Heart left ventricle (tissue), 16 donors: ENCODE measurements at regions not wholly inside any gene's neighbourhood (a gene's known extent, or its start where the extent isn't known, plus 50 kb on each side); places are given as distances from the start of the nearest gene placed in this dataset.

ENCODE experiments used
- ATAC-seq, 4 donors: fragments of 200-7000 bp; cut with Tn5 transposase; one replicate each; pipeline ENCODE4 v1.9.1; 2020 to 2022; ENCODE audit warnings: moderate library complexity in 4 of 4, mild to moderate bottlenecking in 3 of 4, moderate number of reproducible peaks in 1 of 4
- DNase-seq, 5 donors: peaks; one replicate each; pipeline ENCODE4 v3.0.0-alpha.2; 2020
- H3K27ac ChIP-seq, 12 donors: fragments of 200-600 bp; sonication (generic) in 4 of 12; one replicate each; pipeline versions ENCODE4 v1.5.0 to v1.8.0; 2016 to 2022; ENCODE audit warnings: mild to moderate bottlenecking in 2 of 12
- H3K27me3 ChIP-seq, 9 donors: fragments of 200-600 bp; sonication (generic) in 2 of 9; one replicate each; pipeline versions ENCODE4 v1.5.1 to v1.8.0; 2016 to 2022; ENCODE audit warnings: mild to moderate bottlenecking in 3 of 9
- H3K36me3 ChIP-seq, 9 donors: fragments of 200-600 bp; sonication (generic) in 2 of 9; one replicate each; pipeline versions ENCODE4 v1.5.0 to v1.8.0; 2018 to 2022; ENCODE audit warnings: mild to moderate bottlenecking in 2 of 9
- H3K4me1 ChIP-seq, 12 donors: fragments of 200-600 bp; sonication (generic) in 4 of 12; one replicate each; pipeline versions ENCODE4 v1.5.0 to v1.8.0; 2016 to 2022; ENCODE audit warnings: mild to moderate bottlenecking in 3 of 12
- H3K4me3 ChIP-seq, 12 donors: fragments of 200-600 bp; sonication (generic) in 4 of 12; one replicate each; pipeline versions ENCODE4 v1.5.0 to v1.8.0; 2017 to 2022; ENCODE audit warnings: mild to moderate bottlenecking in 9 of 12, moderate library complexity in 4 of 12
- H3K9me3 ChIP-seq, 12 donors: fragments of 200-600 bp; sonication (generic) in 4 of 12; one replicate each; pipeline versions ENCODE4 v1.5.0 to v1.8.0; 2016 to 2022; ENCODE audit warnings: mild to moderate bottlenecking in 1 of 12
- POLR2A ChIP-seq, 2 donors: fragments of 450-650 bp; IDR thresholded peaks; one replicate each; pipeline ENCODE4 v1.6.1; 2017; ENCODE audit warnings: antibody characterized with exemption in 2 of 2, mild to moderate bottlenecking in 2 of 2, moderate library complexity in 2 of 2
- WGBS, 4 donors: extraction: QIAGEN DNeasy Blood & Tissue Kit in 2 of 4; methylation state at CpG; one replicate each; pipeline versions ENCODE4 v1.1.5 to v1.1.7; 2013 to 2018; 5-methylcytosine and 5-hydroxymethylcytosine counted together
- intact Hi-C, 10 donors: fragments of 100-400 bp; cut with DNase I; formaldehyde crosslinking; loops; one replicate each; pipeline versions ENCODE4 v1.11.1 to v1.14.2; 2022
- TF ChIP-seq, protein P1 (sequence below), 12 donors: fragments of 200-600 bp; sonication (generic) in 4 of 12; IDR thresholded peaks; one replicate each; pipeline versions ENCODE4 v1.5.0 to v1.8.0; 2018 to 2022; ENCODE audit warnings: antibody characterized with exemption in 12 of 12, mild to moderate bottlenecking in 5 of 12
- donor health status: ischemic (EF 13 %, LVEDD 7.1; RV severe dilation, severe dysfunction).
- donor health status: healthy with polysubstance abuse.
- donor health status: DM: no; HTN: yes; CAD: no.
- donor health status: DM: no; HTN: no; CAD: no.
- donor health status: ischemic (EF 25% LVEDD 6.9; RV normal size, moderate dysfunction).
- donor health status: ischemic (EF 25% LVEDD 5.7; RV mildly dilated, moderate dysfunction).
- donor health status: healthy.
- donor health status: DM: yes; HTN: yes; CAD: no.
- donor health status: ischemic (EF 35%, LVEDD 5.7; RV mildly dilated, moderate dysfunction).
- donor health status: nonischemic (EF 11% LVEDD 7.7; RV severe dilation, severe dysfunction).
- donor health status: DM: yes; HTN: yes; CAD: no.
- donor health status: PGD.
- donor health status: ischemic (EF 29% LVEDD 5.4; RV normal size, mild dysfunction).
- donor health status: nonischemic (EF 23%, LVEDD 6.1; RV moderate dilation, normal function).

GRCh38 chr10:49463605-49464004 is 67.7 kb upstream of the DRGX start:
- H3K36me3 ChIP-seq, result peaks cover 0 to 59% (median 49%) of the 10 kb centered on the region in 9 donors

DNA sequence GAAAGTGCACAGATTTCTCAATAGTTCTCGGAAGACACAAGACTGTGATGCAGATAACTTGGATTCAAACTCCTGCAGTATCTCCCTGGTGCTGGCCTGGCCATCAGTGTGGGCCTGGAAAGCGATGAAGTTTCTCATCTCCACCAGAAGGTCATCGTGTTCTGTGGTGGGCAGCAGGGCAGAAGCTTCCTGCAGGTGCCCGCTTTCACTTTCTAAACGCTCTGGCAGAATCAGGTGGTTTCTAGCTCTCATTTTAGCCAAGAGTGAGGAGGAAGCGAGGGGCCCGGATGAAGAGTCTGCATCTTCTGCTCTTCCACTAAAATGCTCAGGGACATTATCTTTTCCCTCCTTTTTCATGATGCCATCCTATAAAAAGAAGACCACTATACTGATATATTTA is 63.0 kb upstream of the DRGX start:
- no peak overlapping the region for H3K27ac ChIP-seq
- ATAC-seq (no peak), DNase-seq (no peak)
- 94 to 96% (median 96%) methylated on average over 7 of the region's 7 CpGs for WGBS, 4 donors
- H3K36me3 ChIP-seq, result peaks cover 0 to 72% (median 47%) of the 10 kb centered on the region in 9 donors
- peaks cover 0 to 15% (median 7%) of the 10 kb centered on the region in 12 donors for H3K9me3 ChIP-seq
- no peaks in the 10 kb centered on the region for H3K27me3 ChIP-seq
- intact Hi-C loops, result no loop called here
- H3K4me3 ChIP-seq, result no peak overlapping the region
- no peaks in the 10 kb centered on the region for H3K4me1 ChIP-seq
- TF ChIP-seq, protein P1, sequence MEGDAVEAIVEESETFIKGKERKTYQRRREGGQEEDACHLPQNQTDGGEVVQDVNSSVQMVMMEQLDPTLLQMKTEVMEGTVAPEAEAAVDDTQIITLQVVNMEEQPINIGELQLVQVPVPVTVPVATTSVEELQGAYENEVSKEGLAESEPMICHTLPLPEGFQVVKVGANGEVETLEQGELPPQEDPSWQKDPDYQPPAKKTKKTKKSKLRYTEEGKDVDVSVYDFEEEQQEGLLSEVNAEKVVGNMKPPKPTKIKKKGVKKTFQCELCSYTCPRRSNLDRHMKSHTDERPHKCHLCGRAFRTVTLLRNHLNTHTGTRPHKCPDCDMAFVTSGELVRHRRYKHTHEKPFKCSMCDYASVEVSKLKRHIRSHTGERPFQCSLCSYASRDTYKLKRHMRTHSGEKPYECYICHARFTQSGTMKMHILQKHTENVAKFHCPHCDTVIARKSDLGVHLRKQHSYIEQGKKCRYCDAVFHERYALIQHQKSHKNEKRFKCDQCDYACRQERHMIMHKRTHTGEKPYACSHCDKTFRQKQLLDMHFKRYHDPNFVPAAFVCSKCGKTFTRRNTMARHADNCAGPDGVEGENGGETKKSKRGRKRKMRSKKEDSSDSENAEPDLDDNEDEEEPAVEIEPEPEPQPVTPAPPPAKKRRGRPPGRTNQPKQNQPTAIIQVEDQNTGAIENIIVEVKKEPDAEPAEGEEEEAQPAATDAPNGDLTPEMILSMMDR (IDR thresholded peaks at IDR 0.05), result no peak
- no peak for TF ChIP-seq POLR2A (IDR thresholded peaks at IDR 0.05)

More at GRCh38 chr10:49463605-49464004, 67.7 kb upstream of the DRGX start:
- Histone ChIP-seq H3K27me3 (no peaks in the 10 kb centered on the region), H3K27ac (no peak overlapping the region), H3K9me3 (peaks cover 0 to 4% (median 0%) of the 10 kb centered on the region in 12 donors), H3K4me1 (no peaks in the 10 kb centered on the region), H3K4me3 (no peak overlapping the region)
- DNase-seq (no peak), ATAC-seq (no peak)
- intact Hi-C loops, result loop anchor here in 1 of 10 donors (5.0 kb wide), 1 partner anchor 56 kb away; no protein-coding TSS in a partner anchor
- no peak for TF ChIP-seq POLR2A (IDR thresholded peaks at IDR 0.05)
- TF ChIP-seq, protein P1 (IDR thresholded peaks at IDR 0.05), result no peak
- WGBS, 4 donors, result 70 to 73% (median 72%) methylated on average over 4 of the region's 4 CpGs

DNA sequence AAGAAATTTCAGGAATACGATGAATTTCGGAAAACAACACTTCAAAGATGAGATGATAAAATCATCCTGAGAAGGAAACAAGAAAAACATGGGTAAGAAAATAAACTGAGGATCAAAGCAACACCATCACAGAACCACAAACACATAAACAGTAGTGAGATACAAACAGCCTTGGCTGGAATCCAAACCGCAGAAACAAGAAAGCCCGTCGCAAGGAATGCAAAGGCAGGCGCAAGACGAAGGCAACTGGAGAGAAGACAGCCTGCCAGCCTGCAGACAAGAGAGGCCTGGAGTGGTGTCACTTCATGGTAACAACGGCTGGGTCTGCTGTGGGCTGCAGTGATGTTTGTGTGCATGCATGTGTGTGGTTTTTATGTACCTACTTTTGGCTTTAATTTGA is 61.8 kb upstream of the DRGX start:
- no peak overlapping the region for H3K27ac ChIP-seq
- peaks cover 0 to 25% (median 16%) of the 10 kb centered on the region in 12 donors for H3K9me3 ChIP-seq
- no peak for ATAC-seq
- 85 to 89% (median 87%) methylated on average over 8 of the region's 8 CpGs for WGBS, 4 donors
- no peak overlapping the region for H3K4me3 ChIP-seq
- intact Hi-C loops, result no loop called here
- DNase-seq, result no peak
- no peaks in the 10 kb centered on the region for H3K27me3 ChIP-seq
- no peaks in the 10 kb centered on the region for H3K4me1 ChIP-seq
- TF ChIP-seq, protein P1 (IDR thresholded peaks at IDR 0.05), result no peak
- no peak for TF ChIP-seq POLR2A (IDR thresholded peaks at IDR 0.05)
- H3K36me3 ChIP-seq, result peaks cover 0 to 78% (median 47%) of the 10 kb centered on the region in 9 donors

GRCh38 chr10:49448924-49449323 is 53.0 kb upstream of the DRGX start:
- Histone ChIP-seq H3K27ac (no peak overlapping the region), H3K4me3 (no peak overlapping the region), H3K9me3 (peaks cover 0 to 57% (median 21%) of the 10 kb centered on the region in 12 donors), H3K4me1 (no peaks in the 10 kb centered on the region), H3K27me3 (no peaks in the 10 kb centered on the region), H3K36me3 (peaks cover 0 to 7% (median 0%) of the 10 kb centered on the region in 9 donors)
- TF ChIP-seq, protein P1 (IDR thresholded peaks at IDR 0.05), result no peak
- TF ChIP-seq POLR2A (IDR thresholded peaks at IDR 0.05), result no peak
- ATAC-seq (no peak), DNase-seq (no peak)
- intact Hi-C loops, result no loop called here
